ENCODE measurements at regions not wholly inside any gene's neighbourhood (a gene's known extent, or its start where the extent isn't known, plus 50 kb on each side); places are given as distances from the start of the nearest gene placed in this dataset.

DNA sequence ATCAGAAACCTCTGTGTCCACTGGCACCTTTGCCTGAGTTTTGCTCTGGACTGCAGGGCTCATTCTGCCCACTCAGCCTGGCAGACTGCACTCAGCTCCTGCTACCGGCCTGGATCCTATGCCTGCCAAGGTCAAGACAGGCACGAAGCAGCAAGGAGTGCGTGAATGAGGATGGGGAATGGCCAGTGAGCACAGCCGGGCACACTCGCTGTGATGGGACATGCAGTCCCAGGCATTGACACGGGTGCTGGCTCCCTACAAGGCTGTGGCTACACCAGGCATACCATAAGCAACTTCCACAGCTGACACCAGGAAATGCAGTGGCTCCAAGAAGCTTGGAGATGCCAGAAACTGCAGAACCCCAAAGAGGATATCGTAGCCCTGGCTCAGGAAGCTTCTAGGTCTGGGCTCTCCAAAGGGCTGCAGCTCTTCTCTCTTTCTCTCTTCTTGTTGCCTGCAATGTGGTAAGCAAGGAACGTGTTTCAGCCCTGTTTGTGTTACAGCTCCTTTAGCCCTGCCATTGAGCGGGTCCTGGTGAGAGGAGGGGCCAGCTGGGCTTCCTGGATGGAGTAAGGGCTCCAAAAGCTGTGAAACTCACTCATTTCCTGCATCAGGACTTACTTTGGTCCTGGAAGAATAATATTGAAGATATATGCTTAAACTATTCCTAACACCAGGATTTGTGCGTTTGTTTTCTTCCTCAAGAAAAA, 832.6 kb upstream of the SLITRK5 start:
- Mint-ChIP-seq H3K4me3 (no peak overlapping the region), H3K27ac (no peak overlapping the region), H3K27me3 (no peaks in the 10 kb centered on the region), H3K36me3 (ENCODE audit: low read depth) (no peaks in the 10 kb centered on the region), H3K9me3 (ENCODE audit: low read depth) (peaks cover 14% of the 10 kb centered on the region), H3K4me1 (no peaks in the 10 kb centered on the region)
- ATAC-seq, result no peak
- intact Hi-C loops (cut with DNase I, micrococcal nuclease), result no loop called here
- ChIA-PET CTCF (no interaction called here), POLR2A (no interaction called here)
- DNase-seq, result no peak

- intact Hi-C loops (cut with DNase I, micrococcal nuclease), result no loop called here
- Mint-ChIP-seq H3K4me1 (no peaks in the 10 kb centered on the region), H3K4me3 (no peak overlapping the region), H3K27ac (no peak overlapping the region), H3K9me3 (ENCODE audit: low read depth) (peaks cover 14% of the 10 kb centered on the region), H3K27me3 (no peaks in the 10 kb centered on the region), H3K36me3 (ENCODE audit: low read depth) (no peaks in the 10 kb centered on the region)
- no peak for DNase-seq
- CTCF ChIA-PET, result no interaction called here
- no peak for ATAC-seq
- POLR2A ChIA-PET, result no interaction called here
These were observed 832.0 kb upstream of the SLITRK5 start for GRCh38 chr13:86839221-86839620.

GRCh38 chr13:86840250-86841191, 830.6 kb upstream of the SLITRK5 start:
- Mint-ChIP-seq H3K4me1 (no peaks in the 10 kb centered on the region), H3K36me3 (ENCODE audit: low read depth) (no peaks in the 10 kb centered on the region), H3K27me3 (no peaks in the 10 kb centered on the region), H3K4me3 (no peak overlapping the region), H3K9me3 (ENCODE audit: low read depth) (peaks cover 12% of the 10 kb centered on the region), H3K27ac (no peak overlapping the region)
- intact Hi-C loops (cut with DNase I, micrococcal nuclease), result no loop called here
- DNase-seq (no peak), ATAC-seq (no peak)
- CTCF ChIA-PET, result no interaction called here
- POLR2A ChIA-PET, result no interaction called here

DNA sequence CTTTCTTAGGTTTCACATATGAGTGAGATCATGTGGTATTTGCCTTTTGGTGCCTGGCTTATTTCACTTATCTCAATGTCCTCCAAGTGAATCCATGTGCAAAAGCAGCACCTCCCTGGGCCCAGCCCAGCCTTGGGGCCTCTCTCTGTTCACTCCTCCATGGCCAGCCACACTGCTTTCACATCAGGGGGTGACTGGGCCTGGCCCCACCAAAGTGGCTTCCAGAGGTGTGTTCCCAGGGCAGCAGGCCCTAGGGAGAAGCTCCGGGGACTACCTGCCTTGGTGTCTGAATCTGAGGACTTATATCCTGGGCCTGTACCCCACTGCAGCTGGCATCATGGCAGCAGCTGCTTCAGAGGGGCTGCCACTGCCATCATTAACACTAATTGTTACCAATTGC, 829.9 kb upstream of the SLITRK5 start:
- Mint-ChIP-seq H3K27me3 (no peaks in the 10 kb centered on the region), H3K4me1 (no peaks in the 10 kb centered on the region), H3K27ac (no peak overlapping the region), H3K9me3 (ENCODE audit: low read depth) (peaks cover 8% of the 10 kb centered on the region), H3K4me3 (no peak overlapping the region), H3K36me3 (ENCODE audit: low read depth) (no peaks in the 10 kb centered on the region)
- CTCF ChIA-PET, result no interaction called here
- ATAC-seq, result no peak
- POLR2A ChIA-PET, result no interaction called here
- no peak for DNase-seq
- intact Hi-C loops (cut with DNase I, micrococcal nuclease), result no loop called here

- intact Hi-C loops (cut with DNase I, micrococcal nuclease), result no loop called here
- Mint-ChIP-seq H3K27ac (no peak overlapping the region), H3K4me1 (no peaks in the 10 kb centered on the region), H3K36me3 (ENCODE audit: low read depth) (no peaks in the 10 kb centered on the region), H3K27me3 (no peaks in the 10 kb centered on the region), H3K4me3 (no peak overlapping the region), H3K9me3 (ENCODE audit: low read depth) (no peaks in the 10 kb centered on the region)
- DNase-seq, result no peak
- POLR2A ChIA-PET, result no interaction called here
- ATAC-seq, result no peak
- CTCF ChIA-PET, result no interaction called here
These were observed 824.7 kb upstream of the SLITRK5 start for GRCh38 chr13:86846501-86846900.

DNA sequence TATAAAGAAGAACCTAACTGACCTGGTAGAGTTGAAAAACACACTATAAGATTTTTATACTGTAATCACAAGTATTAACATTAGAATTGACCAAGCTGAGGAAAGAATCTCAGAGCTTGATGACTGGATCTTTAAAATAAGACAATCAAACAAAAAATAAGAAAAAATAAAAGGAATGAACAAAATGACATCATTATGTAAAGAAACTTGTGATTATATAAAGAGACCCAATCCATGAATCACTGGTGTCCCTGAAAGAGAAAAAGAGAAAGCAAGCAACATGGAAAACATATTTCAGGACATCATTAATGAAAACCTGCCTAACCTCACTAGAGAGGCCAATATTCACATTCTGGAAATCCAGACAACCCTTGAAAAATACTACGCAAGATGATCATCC, 822.5 kb upstream of the SLITRK5 start:
- DNase-seq, result no peak
- H3K36me3 Mint-ChIP-seq (ENCODE audit: low read depth), result no peaks in the 10 kb centered on the region
- H3K27ac Mint-ChIP-seq, result no peak overlapping the region
- ChIA-PET POLR2A (no interaction called here), CTCF (no interaction called here)
- no peak overlapping the region for H3K4me3 Mint-ChIP-seq
- no peaks in the 10 kb centered on the region for H3K27me3 Mint-ChIP-seq
- peaks cover 2% of the 10 kb centered on the region for H3K9me3 Mint-ChIP-seq (ENCODE audit: low read depth)
- intact Hi-C loops (cut with DNase I, micrococcal nuclease), result no loop called here
- ATAC-seq, result no peak
- H3K4me1 Mint-ChIP-seq, result no peaks in the 10 kb centered on the region

GRCh38 chr13:86856991-86857390, 814.2 kb upstream of the SLITRK5 start:
- no peak for DNase-seq
- H3K9me3 Mint-ChIP-seq (ENCODE audit: low read depth), result peaks cover 2% of the 10 kb centered on the region
- ChIA-PET CTCF (interaction anchor here (0.5 to 0.8 kb wide), 2 partner anchors 14 to 415 kb away, joined by 3 read pairs; no protein-coding TSS in a partner anchor), POLR2A (no interaction called here)
- no peak overlapping the region for H3K4me3 Mint-ChIP-seq
- H3K36me3 Mint-ChIP-seq (ENCODE audit: low read depth), result no peaks in the 10 kb centered on the region
- intact Hi-C loops (cut with DNase I, micrococcal nuclease), result no loop called here
- H3K4me1 Mint-ChIP-seq, result no peaks in the 10 kb centered on the region
- H3K27me3 Mint-ChIP-seq, result no peaks in the 10 kb centered on the region
- no peak for ATAC-seq
- H3K27ac Mint-ChIP-seq, result no peak overlapping the region

GRCh38 chr13:86858216-86858615, 813.0 kb upstream of the SLITRK5 start:
- Mint-ChIP-seq H3K36me3 (ENCODE audit: low read depth) (no peaks in the 10 kb centered on the region), H3K4me1 (no peaks in the 10 kb centered on the region), H3K27me3 (no peaks in the 10 kb centered on the region), H3K4me3 (no peak overlapping the region), H3K27ac (no peak overlapping the region), H3K9me3 (ENCODE audit: low read depth) (peaks cover 2% of the 10 kb centered on the region)
- CTCF ChIA-PET, result no interaction called here
- ATAC-seq (no peak), DNase-seq (no peak)
- intact Hi-C loops (cut with DNase I, micrococcal nuclease), result no loop called here
- POLR2A ChIA-PET, result no interaction called here

GRCh38 chr13:86862137-86862536, 809.0 kb upstream of the SLITRK5 start:
- Mint-ChIP-seq H3K27me3 (no peaks in the 10 kb centered on the region), H3K9me3 (ENCODE audit: low read depth) (no peaks in the 10 kb centered on the region), H3K27ac (no peak overlapping the region), H3K4me1 (no peaks in the 10 kb centered on the region), H3K36me3 (ENCODE audit: low read depth) (no peaks in the 10 kb centered on the region), H3K4me3 (no peak overlapping the region)
- intact Hi-C loops (cut with DNase I, micrococcal nuclease), result no loop called here
- ChIA-PET POLR2A (interaction anchor here (0.6 kb wide), 1 partner anchor 59 kb away, joined by 3 read pairs; no protein-coding TSS in a partner anchor), CTCF (no interaction called here)
- no peak for DNase-seq
- no peak for ATAC-seq

DNA sequence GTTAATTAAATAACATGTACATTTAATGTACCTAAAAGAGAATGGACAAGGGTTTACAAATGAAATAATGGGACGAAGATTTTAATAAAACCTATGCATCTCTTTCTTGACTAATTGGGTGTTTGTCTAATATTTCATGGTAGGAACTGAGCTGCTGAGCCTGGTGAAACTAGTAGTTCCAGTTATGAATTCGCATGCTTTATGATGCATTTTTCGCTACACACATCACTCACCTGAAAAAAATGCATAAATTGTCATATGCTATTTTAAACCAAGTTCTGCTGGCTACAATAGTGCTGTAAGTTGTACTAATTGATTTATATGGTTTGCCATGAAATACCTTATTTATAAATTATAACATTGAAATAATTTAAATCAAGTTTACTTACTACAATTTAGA, 806.8 kb upstream of the SLITRK5 start:
- ChIA-PET POLR2A (no interaction called here), CTCF (no interaction called here)
- H3K27me3 Mint-ChIP-seq, result no peaks in the 10 kb centered on the region
- no peak for DNase-seq
- no peak for ATAC-seq
- H3K4me3 Mint-ChIP-seq, result no peak overlapping the region
- intact Hi-C loops (cut with DNase I, micrococcal nuclease), result no loop called here
- H3K9me3 Mint-ChIP-seq (ENCODE audit: low read depth), result no peaks in the 10 kb centered on the region
- H3K36me3 Mint-ChIP-seq (ENCODE audit: low read depth), result no peaks in the 10 kb centered on the region
- no peak overlapping the region for H3K27ac Mint-ChIP-seq
- no peaks in the 10 kb centered on the region for H3K4me1 Mint-ChIP-seq

DNA sequence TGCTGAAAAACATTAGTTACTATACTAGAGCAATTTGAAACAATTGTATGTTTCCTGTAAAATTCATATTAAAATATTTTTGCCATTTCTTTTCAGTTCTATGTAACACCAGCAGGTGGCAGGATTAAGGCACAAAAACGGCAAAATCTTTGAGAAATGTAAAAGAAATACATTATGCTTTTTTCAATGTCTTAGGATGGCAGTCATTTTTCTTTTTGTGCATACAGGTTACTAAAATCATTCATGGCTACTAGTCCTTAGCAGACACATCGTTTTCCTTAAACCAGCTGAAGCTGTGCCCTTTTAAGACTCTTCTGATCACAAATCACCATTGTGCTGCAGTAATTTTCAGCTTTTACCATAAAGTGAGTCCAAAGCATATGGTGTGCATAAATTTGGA, 800.7 kb upstream of the SLITRK5 start:
- CTCF ChIA-PET, result interaction anchor here (0.7 to 2.2 kb wide), 6 partner anchors 10 to 411 kb away, joined by 3 to 21 read pairs (median 4); no protein-coding TSS in a partner anchor
- no peak for ATAC-seq

GRCh38 chr13:86877441-86877840, 793.7 kb upstream of the SLITRK5 start:
- CTCF ChIA-PET, result no interaction called here
- H3K9me3 Mint-ChIP-seq (ENCODE audit: low read depth), result no peaks in the 10 kb centered on the region
- no peak for ATAC-seq

More for the DNA sequence above, 800.7 kb upstream of the SLITRK5 start:
- Mint-ChIP-seq H3K9me3 (ENCODE audit: low read depth) (no peaks in the 10 kb centered on the region), H3K36me3 (ENCODE audit: low read depth) (no peaks in the 10 kb centered on the region), H3K4me3 (no peak overlapping the region), H3K27me3 (no peaks in the 10 kb centered on the region), H3K27ac (no peak overlapping the region), H3K4me1 (no peaks in the 10 kb centered on the region)
- intact Hi-C loops (cut with DNase I, micrococcal nuclease), result loop anchor here (1.0 to 5.0 kb wide), 2 partner anchors 404 to 797 kb away; no protein-coding TSS in a partner anchor
- POLR2A ChIA-PET, result no interaction called here
- no peak for DNase-seq

More at GRCh38 chr13:86877441-86877840, 793.7 kb upstream of the SLITRK5 start:
- intact Hi-C loops (cut with DNase I, micrococcal nuclease), result no loop called here
- H3K36me3 Mint-ChIP-seq (ENCODE audit: low read depth), result no peaks in the 10 kb centered on the region
- H3K4me1 Mint-ChIP-seq, result no peaks in the 10 kb centered on the region
- POLR2A ChIA-PET, result no interaction called here
- DNase-seq, result no peak
- H3K27me3 Mint-ChIP-seq, result no peaks in the 10 kb centered on the region
- no peak overlapping the region for H3K4me3 Mint-ChIP-seq
- no peak overlapping the region for H3K27ac Mint-ChIP-seq
